Left ventricle myocardium inferior (tissue), 1 donor: ENCODE measurements at regions not wholly inside any gene's neighbourhood (a gene's known extent, or its start where the extent isn't known, plus 50 kb on each side); places are given as distances from the start of the nearest gene placed in this dataset.
"Not testable (repeated sequence)": the region's sequence is repeated elsewhere in the genome, so short reads cannot be mapped to it uniquely, and the experiment has no call there.

ENCODE experiments used
- DNase-seq: peaks from one replicate; pipeline ENCODE4 v3.0.0-alpha.2; 2020
- H3K27ac ChIP-seq: fragments of 200-600 bp; replicated peaks from 2 replicates; pipeline ENCODE4 v1.8.0; 2021
- H3K27me3 ChIP-seq: fragments of 200-600 bp; 2 replicates; pipeline ENCODE4 v1.8.0; 2021; ENCODE audit warnings: low read depth
- H3K36me3 ChIP-seq: fragments of 200-600 bp; 2 replicates; pipeline ENCODE4 v1.8.0; 2021
- H3K4me1 ChIP-seq: fragments of 200-600 bp; 2 replicates; pipeline ENCODE4 v1.8.0; 2021
- H3K4me3 ChIP-seq: fragments of 200-600 bp; 2 replicates; pipeline ENCODE4 v1.8.0; 2021; ENCODE audit warnings: mild to moderate bottlenecking, moderate library complexity
- H3K9me3 ChIP-seq: fragments of 200-600 bp; replicated peaks from 2 replicates; pipeline ENCODE4 v1.8.0; 2021
- intact Hi-C: fragments of 100-400 bp; cut with micrococcal nuclease; formaldehyde crosslinking; loops from one replicate; pipeline ENCODE4 v1.11.0; 2022
- TF ChIP-seq, protein P1 (sequence below): fragments of 200-600 bp; IDR thresholded peaks from 2 replicates; pipeline ENCODE4 v1.8.0; 2021; ENCODE audit warnings: antibody characterized with exemption, mild to moderate bottlenecking, borderline replicate concordance
- donor health status: DM: no; HTN: yes; CAD: no; lungs with severe emphysema.

DNA sequence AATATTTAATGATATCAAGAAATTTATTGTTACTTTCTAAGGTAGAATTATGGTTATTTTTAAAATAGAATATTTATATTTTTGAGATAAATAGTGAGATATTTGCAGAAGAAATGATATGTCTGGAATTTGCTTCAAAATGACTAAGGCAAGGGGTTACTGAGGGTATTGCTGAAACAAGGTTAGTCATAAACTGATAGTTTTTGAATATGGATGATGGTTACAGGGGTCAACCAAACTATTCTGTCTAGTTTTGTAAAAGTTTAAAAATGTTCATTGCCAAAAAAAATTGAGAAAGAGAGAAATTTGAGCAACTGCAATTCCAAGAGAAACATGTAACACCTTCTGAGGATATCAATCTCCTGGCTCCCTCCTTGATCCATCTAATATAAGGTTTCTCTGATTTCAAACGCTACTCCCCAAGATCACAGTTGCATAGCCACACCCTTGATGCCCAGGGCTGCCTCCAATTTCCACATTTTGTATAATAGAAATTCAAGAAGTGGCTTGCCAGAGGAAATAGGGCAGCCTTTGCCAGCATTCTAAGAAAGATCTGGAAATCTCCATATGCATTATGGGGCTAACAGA lies 159.4 kb upstream of the NAMPT start:
- H3K36me3 ChIP-seq: no peaks in the 10 kb centered on the region
- H3K4me1 ChIP-seq: peaks cover 3% of the 10 kb centered on the region
- intact Hi-C loops: no loop called here
- no peak overlapping the region for H3K4me3 ChIP-seq
- TF ChIP-seq, protein P1, sequence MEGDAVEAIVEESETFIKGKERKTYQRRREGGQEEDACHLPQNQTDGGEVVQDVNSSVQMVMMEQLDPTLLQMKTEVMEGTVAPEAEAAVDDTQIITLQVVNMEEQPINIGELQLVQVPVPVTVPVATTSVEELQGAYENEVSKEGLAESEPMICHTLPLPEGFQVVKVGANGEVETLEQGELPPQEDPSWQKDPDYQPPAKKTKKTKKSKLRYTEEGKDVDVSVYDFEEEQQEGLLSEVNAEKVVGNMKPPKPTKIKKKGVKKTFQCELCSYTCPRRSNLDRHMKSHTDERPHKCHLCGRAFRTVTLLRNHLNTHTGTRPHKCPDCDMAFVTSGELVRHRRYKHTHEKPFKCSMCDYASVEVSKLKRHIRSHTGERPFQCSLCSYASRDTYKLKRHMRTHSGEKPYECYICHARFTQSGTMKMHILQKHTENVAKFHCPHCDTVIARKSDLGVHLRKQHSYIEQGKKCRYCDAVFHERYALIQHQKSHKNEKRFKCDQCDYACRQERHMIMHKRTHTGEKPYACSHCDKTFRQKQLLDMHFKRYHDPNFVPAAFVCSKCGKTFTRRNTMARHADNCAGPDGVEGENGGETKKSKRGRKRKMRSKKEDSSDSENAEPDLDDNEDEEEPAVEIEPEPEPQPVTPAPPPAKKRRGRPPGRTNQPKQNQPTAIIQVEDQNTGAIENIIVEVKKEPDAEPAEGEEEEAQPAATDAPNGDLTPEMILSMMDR: no peak
- H3K27ac ChIP-seq: no peak overlapping the region
- H3K9me3 ChIP-seq: no peaks in the 10 kb centered on the region
- no peak for DNase-seq
- no peaks in the 10 kb centered on the region for H3K27me3 ChIP-seq

DNA sequence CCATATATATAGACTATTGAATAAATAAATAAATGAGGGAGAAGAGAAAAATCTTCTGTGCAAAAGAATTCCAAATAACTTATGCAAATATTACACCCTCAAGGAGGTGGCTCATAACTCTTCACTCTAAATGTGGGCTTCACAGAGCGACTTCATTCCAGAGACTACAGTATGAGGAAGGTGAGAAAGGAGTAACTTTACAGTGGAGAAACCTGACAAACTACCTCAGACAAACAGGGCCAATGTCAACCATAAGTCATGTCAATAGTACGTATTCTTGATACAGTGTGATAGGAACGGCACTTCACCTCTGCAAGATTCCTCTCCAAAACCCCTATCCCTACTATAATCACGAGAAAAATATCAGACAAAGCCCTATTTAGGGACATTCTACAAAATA lies 158.4 kb upstream of the NAMPT start:
- Histone ChIP-seq H3K4me1 (peaks cover 3% of the 10 kb centered on the region), H3K4me3 (no peak overlapping the region), H3K36me3 (no peaks in the 10 kb centered on the region), H3K27me3 (no peaks in the 10 kb centered on the region), H3K9me3 (no peaks in the 10 kb centered on the region), H3K27ac (no peak overlapping the region)
- TF ChIP-seq, protein P1: no peak
- intact Hi-C loops: no loop called here
- no peak for DNase-seq

DNA sequence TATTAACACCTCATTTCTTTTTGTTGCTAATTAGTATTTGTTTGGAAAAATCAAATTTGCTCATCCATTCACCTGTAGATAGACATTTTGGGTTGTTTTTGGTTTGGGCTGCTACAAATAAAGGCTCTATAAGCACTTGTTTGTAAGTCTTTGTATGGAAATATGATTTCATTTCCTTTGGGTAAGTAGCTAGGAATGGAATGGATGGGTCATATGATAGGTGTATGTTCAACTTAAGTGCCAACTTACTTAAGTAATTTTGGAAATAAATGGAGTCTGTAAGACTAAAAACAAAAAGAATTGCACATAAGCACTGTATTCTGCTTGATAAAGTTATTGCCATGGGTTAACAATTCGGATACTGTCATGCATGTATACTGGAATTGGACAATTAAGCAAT lies 157.7 kb upstream of the NAMPT start:
- no peak for DNase-seq
- intact Hi-C loops: no loop called here

DNA sequence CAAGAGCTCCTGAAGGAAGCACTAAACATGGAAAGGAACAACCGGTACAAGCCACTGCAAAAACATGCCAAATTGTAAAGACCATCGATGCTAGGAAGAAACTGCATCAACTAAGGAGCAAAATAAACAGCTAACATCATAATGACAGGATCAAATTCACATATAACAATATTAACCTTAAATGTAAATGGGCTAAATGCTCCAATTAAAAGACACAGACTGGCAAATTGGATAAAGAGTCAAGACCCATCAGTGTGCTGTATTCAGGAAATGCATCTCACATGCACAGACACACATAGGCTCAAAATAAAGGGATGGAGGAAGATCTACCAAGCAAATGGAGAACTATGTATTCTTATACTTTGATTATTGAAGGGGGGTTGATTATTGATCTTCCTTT lies 156.6 kb upstream of the NAMPT start:
- H3K4me3 ChIP-seq, H3K4me1 ChIP-seq, DNase-seq, H3K27ac ChIP-seq, H3K27me3 ChIP-seq, intact Hi-C loops, H3K36me3 ChIP-seq, H3K9me3 ChIP-seq: not testable (repeated sequence)

More for the DNA sequence above, 157.7 kb upstream of the NAMPT start:
- no peak overlapping the region for H3K27ac ChIP-seq
- TF ChIP-seq, protein P1: no peak
- peaks cover 2% of the 10 kb centered on the region for H3K4me1 ChIP-seq
- H3K27me3 ChIP-seq: no peaks in the 10 kb centered on the region
- H3K4me3 ChIP-seq: no peak overlapping the region
- peaks cover 5% of the 10 kb centered on the region for H3K9me3 ChIP-seq
- no peaks in the 10 kb centered on the region for H3K36me3 ChIP-seq

DNA sequence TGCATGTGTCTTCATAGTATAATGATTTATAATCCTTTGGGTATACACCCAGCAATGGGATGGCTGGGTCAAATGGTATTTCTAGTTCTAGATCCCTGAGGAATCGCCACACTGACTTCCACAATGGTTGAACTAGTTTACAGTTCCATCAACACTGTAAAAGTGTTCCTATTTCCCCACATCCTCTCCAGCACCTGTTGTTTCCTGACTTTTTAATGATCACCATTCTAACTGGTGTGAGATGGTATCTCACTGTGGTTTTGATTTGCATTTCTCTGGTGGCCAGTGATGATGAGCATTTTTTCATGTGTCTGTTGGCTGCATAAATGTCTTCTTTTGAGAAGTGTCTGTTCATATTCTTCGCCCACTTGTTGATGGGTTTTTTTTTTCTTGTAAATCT lies 152.2 kb upstream of the NAMPT start:
- H3K27me3 ChIP-seq, DNase-seq, H3K4me1 ChIP-seq, H3K9me3 ChIP-seq, H3K27ac ChIP-seq, intact Hi-C loops, H3K36me3 ChIP-seq, H3K4me3 ChIP-seq: not testable (repeated sequence)

DNA sequence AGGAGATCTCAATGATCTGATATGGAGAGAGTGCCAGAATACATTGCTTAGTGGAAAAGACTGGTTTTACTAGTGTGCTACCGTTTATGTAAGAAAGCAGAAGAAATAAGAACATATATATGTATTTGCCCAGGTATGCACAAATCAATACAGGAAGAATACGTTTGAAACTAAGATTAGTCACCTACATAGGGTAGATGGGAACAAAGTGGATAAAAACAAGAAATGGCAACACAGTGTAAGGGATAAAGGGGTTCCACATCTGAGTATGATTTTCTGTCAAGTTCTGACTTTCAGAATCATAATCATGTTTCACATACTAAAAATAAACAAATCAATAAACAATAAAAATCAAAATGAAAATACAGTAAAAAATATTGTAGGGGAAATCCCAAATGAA lies 148.6 kb upstream of the NAMPT start:
- no peaks in the 10 kb centered on the region for H3K36me3 ChIP-seq
- H3K4me3 ChIP-seq: no peak overlapping the region
- no peak for DNase-seq
- H3K4me1 ChIP-seq: peaks cover 8% of the 10 kb centered on the region
- H3K27ac ChIP-seq: no peak overlapping the region
- intact Hi-C loops: no loop called here
- TF ChIP-seq, protein P1: no peak
- no peaks in the 10 kb centered on the region for H3K27me3 ChIP-seq
- peaks cover 5% of the 10 kb centered on the region for H3K9me3 ChIP-seq
